Stimulated activated CD4-positive, alpha-beta T cell treated with anti-CD3 and anti-CD28 coated beads, Interleukin-12 subunit alpha, Interleukin-12 subunit beta, amount 100 ng/mL, for 24 hours (primary cell): ENCODE measurements at regions not wholly inside any gene's neighbourhood (a gene's known extent, or its start where the extent isn't known, plus 50 kb on each side); places are given as distances from the start of the nearest gene placed in this dataset.

Experiments
- DNase-seq, 2 experiments: peaks; one replicate each; pipeline ENCODE4 v3.0.0-alpha.2; 2020; ENCODE audit warnings: low read depth in 2 of 2

GRCh38 chr17:77444628-77444983 lies 303.8 kb downstream of the SEC14L1 start:
- no peak for DNase-seq

DNA sequence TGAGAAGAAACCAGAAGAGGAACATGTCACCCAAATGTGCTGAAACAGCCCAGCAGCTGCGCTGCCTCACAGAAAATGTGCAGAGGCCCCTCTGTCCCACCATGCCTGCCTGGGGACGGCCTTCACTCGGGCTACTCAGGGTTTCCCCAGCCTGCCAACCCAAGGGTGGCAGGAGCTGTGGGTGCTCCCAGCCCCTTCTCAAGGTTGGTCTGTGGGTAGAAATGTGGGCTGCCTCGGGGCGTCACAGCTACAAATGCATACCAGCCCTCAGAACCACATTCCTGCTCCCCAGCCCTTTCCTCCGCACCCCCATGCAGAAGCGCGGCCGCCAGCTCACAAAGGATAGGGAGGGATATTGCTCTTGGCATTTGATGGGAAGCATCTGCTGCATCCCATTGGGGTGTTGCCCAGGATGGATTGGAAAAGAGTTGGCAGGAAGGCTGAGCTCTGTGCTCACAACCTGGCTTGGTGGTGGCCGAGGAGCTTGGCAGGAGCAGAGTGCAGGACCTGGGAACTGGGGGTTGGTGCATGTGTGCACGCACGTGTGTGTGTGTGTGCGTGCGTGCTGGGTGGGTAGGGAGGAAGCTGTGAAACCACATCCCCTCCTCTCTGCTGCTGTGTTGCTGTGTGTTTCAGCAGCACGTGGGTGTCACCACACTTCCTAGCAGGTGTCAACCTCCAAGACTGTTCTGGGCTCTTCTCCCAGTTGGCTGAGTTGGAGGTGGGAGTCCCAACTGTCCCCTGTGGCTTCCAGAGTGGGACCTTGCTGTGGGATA lies 304.4 kb downstream of the SEC14L1 start:
- DNase-seq: peak in 1 of 2 experiments; percentile 75

- no peak for DNase-seq
These were observed 305.2 kb downstream of the SEC14L1 start for GRCh38 chr17:77445760-77446532.

- no peak for DNase-seq
These were observed 306.3 kb downstream of the SEC14L1 start for GRCh38 chr17:77446940-77447634.

GRCh38 chr17:77449373-77449907 lies 308.7 kb downstream of the SEC14L1 start:
- DNase-seq: no peak

DNA sequence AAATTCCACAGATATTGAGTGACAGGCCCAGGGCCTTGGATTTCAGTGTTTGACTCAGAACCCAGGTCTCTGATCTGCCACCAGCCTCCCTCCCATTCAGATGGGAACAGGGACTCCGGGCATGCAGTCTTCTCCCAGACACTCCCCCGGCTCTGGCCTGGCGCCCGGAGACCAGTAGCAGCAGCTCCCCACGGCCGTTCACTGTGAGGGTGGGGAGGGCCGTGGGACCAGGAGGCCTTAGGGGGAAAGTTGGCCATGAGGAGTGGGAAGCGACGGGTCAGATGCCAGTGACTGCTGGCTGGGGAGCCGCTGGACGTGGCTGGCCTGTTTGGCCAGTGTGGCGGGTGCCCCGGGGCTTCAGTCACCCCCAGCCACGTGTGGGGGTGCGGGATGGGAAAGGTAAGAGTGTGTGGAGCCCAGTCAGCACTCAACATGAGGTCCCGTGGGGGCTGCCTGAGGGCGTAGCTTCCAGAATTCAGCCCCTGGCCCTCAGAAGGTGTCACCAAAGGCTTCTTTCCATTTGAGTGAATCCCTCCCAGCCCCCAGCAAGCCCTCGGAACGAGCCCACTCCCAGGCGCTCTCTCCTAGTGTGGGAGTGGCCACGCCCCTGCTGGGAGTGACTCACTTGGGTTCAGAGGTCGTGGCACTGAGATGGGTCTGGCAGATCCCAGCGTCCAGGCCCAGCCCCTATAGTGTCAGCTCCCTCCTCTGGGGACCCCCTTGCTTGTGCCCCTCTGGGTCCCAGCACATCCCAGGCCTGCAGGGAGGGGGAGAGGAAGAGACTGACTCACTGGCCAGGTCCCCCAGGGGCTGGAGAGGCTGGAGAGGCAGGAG lies 309.4 kb downstream of the SEC14L1 start:
- DNase-seq: peak in 1 of 2 experiments; percentile 77

GRCh38 chr17:77450742-77451244 lies 310.0 kb downstream of the SEC14L1 start:
- no peak for DNase-seq

GRCh38 chr17:77451245-77451893 lies 310.6 kb downstream of the SEC14L1 start:
- DNase-seq: peak in 1 of 2 experiments; percentile 74

DNA sequence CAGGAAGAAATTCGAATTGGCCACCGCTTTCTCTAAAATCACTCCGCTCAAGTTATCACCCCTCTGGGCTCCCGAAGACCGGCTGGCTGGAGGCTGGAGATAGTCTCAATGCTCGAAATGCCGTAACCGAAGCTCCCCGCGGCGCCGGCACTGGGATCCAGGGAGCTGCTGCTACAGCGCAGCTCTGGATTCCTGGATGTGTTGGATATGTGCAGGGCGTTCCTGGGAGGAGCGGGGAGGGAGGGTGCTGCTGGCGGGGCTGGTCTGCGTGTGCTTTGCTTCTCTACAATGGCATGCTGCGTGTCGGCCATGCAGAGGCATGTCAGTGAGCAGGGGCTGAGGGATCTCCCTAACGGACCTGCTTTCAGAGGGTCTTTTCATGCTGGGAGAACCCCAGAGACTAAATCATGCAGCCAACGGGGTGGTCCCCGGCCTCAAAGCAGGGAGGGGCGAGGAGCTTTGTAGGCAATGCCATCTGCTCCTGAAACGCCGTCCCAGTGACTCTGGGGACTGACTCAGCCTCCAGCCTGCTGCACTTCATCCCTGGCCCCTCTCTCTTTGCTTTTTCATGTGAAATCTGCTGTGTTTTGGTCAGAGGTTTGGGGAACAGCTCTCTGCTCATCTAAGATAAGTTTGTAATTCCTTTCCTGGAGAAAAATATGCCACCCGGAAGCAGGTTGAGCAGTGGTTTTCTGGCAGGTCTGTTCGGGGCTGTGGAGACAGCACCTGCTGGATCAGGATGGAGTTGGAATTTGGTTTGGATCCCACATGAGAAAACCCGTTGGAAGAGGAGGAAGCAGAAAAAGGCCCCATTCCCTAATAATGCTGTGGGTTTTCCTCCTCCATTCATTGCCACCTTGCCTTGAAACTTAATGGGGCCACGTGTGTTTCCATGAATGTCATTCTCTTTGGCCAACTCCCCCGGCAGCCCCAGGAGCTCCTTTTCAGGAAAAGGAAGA lies 311.4 kb downstream of the SEC14L1 start:
- no peak for DNase-seq

GRCh38 chr17:77453613-77454241 lies 313.0 kb downstream of the SEC14L1 start:
- no peak for DNase-seq

- no peak for DNase-seq
These were observed 313.7 kb downstream of the SEC14L1 start for GRCh38 chr17:77454242-77455095.

- DNase-seq: no peak
These were observed 314.5 kb downstream of the SEC14L1 start for GRCh38 chr17:77455111-77455890.

GRCh38 chr17:77455891-77456260 lies 315.1 kb downstream of the SEC14L1 start:
- DNase-seq: no peak

GRCh38 chr17:77456271-77456950 lies 315.6 kb downstream of the SEC14L1 start:
- no peak for DNase-seq

DNA sequence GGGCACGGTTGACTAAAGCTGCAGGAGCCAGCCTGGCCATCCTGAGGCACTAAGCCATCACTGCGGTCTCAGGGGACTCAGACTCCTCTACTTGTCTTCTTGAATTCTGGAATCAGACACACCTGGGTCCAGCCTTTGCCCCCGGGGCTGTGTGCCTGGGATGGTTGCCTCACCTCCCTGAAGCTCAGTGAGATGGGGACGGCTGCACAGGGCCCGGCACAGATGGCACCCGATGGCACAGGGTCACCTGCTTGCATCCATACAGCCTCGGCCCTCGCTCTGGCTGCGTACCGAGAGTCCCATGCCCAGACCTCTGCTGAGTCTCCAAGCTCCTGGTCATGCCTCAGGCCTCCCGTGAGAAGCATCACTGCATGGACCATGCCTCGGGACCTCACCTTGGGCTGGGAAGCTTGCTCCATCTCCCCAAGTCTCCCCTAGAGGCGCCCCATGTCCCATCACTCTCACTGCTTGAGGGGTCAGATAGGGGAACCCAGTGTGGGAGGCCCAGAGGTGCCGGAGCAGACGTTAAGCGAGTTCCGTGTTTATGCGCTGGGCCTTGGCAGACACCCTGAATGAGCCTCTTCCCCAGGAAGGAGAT lies 316.3 kb downstream of the SEC14L1 start:
- DNase-seq: no peak

DNA sequence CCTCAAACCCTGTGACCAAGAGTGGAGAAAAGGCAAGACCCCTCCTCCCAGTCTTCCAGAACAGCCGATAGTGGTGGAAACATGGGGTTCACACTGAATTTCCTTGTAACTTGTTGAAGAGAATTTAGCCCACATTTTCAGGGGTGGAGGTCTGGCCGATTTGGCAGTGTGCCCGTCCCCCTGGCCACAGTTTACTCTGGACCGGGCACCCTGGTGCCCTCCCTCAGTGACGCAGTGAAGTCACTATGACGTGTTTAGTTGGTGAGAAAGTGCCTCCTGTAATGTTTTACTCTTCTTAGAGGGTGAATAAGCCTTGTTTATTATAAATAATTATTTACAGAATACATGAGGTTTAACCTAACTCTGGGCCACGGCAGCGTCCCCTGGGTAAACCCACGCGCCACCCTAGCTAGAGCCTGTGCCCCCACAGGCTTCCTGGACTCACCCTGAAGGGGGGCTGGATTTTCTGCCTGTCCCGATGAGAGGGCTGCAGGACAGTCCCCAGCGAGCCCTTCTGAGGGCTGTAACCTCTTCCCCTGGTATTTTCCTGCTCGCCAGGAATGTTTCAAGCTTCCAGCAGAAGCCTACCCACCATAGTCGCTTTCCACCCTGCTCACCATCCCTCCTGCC lies 316.9 kb downstream of the SEC14L1 start:
- DNase-seq: no peak
